GM23338 (cell line): ENCODE measurements at regions not wholly inside any gene's neighbourhood (a gene's known extent, or its start where the extent isn't known, plus 50 kb on each side); places are given as distances from the start of the nearest gene placed in this dataset.

Experiments used
- CREB1 ChIP-seq: fragments of 250-450 bp; sonication (Bioruptor Pico); IDR thresholded peaks from 2 replicates; pipeline ENCODE4 v1.5.0; 2020; ENCODE audit warnings: low read depth, mild to moderate bottlenecking, moderate library complexity
- EZH2 ChIP-seq: fragments of 200-600 bp; sonication (generic); IDR thresholded peaks from one replicate; pipeline ENCODE4 v1.8.0; 2017; ENCODE audit warnings: antibody characterized with exemption, mild to moderate bottlenecking, low read depth; ENCODE audit not compliant: unreplicated experiment
- EZH2phosphoT487 ChIP-seq: fragments of 200-600 bp; sonication (generic); IDR thresholded peaks from one replicate; pipeline ENCODE4 v1.8.1; 2018; ENCODE audit warnings: antibody characterized with exemption; ENCODE audit not compliant: unreplicated experiment
- JUNB ChIP-seq: IDR thresholded peaks from one replicate; pipeline ENCODE4 v1.6.1; 2016; ENCODE audit warnings: antibody characterized with exemption; ENCODE audit not compliant: unreplicated experiment
- NANOG ChIP-seq: IDR thresholded peaks from 2 replicates; pipeline ENCODE4 v1.6.1; 2016; ENCODE audit warnings: antibody characterized with exemption, borderline replicate concordance
- POLR2AphosphoS5 ChIP-seq: IDR thresholded peaks from 2 replicates; pipeline ENCODE4 v1.6.1; 2016; ENCODE audit warnings: antibody characterized with exemption, low read depth
- ZNF114 ChIP-seq: fragments of 250-450 bp; sonication (Bioruptor Pico); IDR thresholded peaks from 2 replicates; pipeline ENCODE4 v1.5.0; 2020; ENCODE audit warnings: mild to moderate bottlenecking, moderate library complexity
- ZNF331 ChIP-seq: fragments of 250-450 bp; sonication (Bioruptor Pico); IDR thresholded peaks from 2 replicates; pipeline ENCODE4 v1.5.0; 2020; ENCODE audit warnings: low read depth, mild to moderate bottlenecking, moderate library complexity
- TF ChIP-seq, protein P1 (sequence below), 2 experiments: fragments of 200-600 bp in 1 of 2; sonication (generic) in 1 of 2; conservative IDR thresholded peaks; 2 replicates each; pipeline versions ENCODE4 v1.5.1 to v1.6.1; 2016 to 2017; ENCODE audit warnings: antibody characterized with exemption in 2 of 2, low read depth in 2 of 2, mild to moderate bottlenecking in 2 of 2, moderate library complexity in 1 of 2
- TF ChIP-seq, protein P2 (sequence below): IDR thresholded peaks from one replicate; pipeline ENCODE4 v1.6.1; 2018; ENCODE audit warnings: antibody characterized with exemption; ENCODE audit not compliant: unreplicated experiment
- TF ChIP-seq, protein P3 (sequence below): fragments of 250-450 bp; sonication (Bioruptor Pico); IDR thresholded peaks from 2 replicates; pipeline ENCODE4 v1.5.0; 2020; ENCODE audit warnings: mild to moderate bottlenecking, moderate library complexity

DNA sequence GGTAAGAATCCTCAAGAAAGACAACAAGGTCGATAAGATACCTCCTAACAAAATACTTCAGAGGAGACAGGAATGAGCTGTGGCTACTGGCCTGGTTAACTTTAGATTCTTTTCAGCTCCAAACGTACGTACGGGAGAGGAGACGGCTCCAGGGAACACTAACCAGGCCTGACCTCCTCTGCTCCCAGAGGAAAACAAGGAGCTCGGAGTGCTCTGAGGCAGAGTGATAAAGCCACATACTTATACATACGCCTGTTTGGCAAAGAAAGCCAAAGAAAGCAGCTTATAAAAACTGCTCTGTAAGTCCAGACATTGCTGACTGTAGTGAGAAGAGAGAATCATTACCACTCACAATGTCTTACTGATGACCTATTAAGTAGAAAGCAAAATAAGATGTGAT lies 263.9 kb downstream of the MZT1 start:
- TF ChIP-seq, protein P1, sequence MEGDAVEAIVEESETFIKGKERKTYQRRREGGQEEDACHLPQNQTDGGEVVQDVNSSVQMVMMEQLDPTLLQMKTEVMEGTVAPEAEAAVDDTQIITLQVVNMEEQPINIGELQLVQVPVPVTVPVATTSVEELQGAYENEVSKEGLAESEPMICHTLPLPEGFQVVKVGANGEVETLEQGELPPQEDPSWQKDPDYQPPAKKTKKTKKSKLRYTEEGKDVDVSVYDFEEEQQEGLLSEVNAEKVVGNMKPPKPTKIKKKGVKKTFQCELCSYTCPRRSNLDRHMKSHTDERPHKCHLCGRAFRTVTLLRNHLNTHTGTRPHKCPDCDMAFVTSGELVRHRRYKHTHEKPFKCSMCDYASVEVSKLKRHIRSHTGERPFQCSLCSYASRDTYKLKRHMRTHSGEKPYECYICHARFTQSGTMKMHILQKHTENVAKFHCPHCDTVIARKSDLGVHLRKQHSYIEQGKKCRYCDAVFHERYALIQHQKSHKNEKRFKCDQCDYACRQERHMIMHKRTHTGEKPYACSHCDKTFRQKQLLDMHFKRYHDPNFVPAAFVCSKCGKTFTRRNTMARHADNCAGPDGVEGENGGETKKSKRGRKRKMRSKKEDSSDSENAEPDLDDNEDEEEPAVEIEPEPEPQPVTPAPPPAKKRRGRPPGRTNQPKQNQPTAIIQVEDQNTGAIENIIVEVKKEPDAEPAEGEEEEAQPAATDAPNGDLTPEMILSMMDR (conservative IDR thresholded peaks at IDR 0.05; ENCODE audit: low read depth in 2 of 2), result no peak
- TF ChIP-seq EZH2, result no peak
- no peak for TF ChIP-seq JUNB
- TF ChIP-seq POLR2AphosphoS5, result no peak
- TF ChIP-seq, protein P2, sequence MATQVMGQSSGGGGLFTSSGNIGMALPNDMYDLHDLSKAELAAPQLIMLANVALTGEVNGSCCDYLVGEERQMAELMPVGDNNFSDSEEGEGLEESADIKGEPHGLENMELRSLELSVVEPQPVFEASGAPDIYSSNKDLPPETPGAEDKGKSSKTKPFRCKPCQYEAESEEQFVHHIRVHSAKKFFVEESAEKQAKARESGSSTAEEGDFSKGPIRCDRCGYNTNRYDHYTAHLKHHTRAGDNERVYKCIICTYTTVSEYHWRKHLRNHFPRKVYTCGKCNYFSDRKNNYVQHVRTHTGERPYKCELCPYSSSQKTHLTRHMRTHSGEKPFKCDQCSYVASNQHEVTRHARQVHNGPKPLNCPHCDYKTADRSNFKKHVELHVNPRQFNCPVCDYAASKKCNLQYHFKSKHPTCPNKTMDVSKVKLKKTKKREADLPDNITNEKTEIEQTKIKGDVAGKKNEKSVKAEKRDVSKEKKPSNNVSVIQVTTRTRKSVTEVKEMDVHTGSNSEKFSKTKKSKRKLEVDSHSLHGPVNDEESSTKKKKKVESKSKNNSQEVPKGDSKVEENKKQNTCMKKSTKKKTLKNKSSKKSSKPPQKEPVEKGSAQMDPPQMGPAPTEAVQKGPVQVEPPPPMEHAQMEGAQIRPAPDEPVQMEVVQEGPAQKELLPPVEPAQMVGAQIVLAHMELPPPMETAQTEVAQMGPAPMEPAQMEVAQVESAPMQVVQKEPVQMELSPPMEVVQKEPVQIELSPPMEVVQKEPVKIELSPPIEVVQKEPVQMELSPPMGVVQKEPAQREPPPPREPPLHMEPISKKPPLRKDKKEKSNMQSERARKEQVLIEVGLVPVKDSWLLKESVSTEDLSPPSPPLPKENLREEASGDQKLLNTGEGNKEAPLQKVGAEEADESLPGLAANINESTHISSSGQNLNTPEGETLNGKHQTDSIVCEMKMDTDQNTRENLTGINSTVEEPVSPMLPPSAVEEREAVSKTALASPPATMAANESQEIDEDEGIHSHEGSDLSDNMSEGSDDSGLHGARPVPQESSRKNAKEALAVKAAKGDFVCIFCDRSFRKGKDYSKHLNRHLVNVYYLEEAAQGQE, result no peak
- TF ChIP-seq EZH2phosphoT487, result no peak
- TF ChIP-seq ZNF114 (CRISPR knock-in tag), result no peak
- TF ChIP-seq NANOG, result no peak
- no peak for TF ChIP-seq CREB1 (CRISPR knock-in tag)
- no peak for TF ChIP-seq ZNF331 (CRISPR knock-in tag)
- TF ChIP-seq, protein P3, sequence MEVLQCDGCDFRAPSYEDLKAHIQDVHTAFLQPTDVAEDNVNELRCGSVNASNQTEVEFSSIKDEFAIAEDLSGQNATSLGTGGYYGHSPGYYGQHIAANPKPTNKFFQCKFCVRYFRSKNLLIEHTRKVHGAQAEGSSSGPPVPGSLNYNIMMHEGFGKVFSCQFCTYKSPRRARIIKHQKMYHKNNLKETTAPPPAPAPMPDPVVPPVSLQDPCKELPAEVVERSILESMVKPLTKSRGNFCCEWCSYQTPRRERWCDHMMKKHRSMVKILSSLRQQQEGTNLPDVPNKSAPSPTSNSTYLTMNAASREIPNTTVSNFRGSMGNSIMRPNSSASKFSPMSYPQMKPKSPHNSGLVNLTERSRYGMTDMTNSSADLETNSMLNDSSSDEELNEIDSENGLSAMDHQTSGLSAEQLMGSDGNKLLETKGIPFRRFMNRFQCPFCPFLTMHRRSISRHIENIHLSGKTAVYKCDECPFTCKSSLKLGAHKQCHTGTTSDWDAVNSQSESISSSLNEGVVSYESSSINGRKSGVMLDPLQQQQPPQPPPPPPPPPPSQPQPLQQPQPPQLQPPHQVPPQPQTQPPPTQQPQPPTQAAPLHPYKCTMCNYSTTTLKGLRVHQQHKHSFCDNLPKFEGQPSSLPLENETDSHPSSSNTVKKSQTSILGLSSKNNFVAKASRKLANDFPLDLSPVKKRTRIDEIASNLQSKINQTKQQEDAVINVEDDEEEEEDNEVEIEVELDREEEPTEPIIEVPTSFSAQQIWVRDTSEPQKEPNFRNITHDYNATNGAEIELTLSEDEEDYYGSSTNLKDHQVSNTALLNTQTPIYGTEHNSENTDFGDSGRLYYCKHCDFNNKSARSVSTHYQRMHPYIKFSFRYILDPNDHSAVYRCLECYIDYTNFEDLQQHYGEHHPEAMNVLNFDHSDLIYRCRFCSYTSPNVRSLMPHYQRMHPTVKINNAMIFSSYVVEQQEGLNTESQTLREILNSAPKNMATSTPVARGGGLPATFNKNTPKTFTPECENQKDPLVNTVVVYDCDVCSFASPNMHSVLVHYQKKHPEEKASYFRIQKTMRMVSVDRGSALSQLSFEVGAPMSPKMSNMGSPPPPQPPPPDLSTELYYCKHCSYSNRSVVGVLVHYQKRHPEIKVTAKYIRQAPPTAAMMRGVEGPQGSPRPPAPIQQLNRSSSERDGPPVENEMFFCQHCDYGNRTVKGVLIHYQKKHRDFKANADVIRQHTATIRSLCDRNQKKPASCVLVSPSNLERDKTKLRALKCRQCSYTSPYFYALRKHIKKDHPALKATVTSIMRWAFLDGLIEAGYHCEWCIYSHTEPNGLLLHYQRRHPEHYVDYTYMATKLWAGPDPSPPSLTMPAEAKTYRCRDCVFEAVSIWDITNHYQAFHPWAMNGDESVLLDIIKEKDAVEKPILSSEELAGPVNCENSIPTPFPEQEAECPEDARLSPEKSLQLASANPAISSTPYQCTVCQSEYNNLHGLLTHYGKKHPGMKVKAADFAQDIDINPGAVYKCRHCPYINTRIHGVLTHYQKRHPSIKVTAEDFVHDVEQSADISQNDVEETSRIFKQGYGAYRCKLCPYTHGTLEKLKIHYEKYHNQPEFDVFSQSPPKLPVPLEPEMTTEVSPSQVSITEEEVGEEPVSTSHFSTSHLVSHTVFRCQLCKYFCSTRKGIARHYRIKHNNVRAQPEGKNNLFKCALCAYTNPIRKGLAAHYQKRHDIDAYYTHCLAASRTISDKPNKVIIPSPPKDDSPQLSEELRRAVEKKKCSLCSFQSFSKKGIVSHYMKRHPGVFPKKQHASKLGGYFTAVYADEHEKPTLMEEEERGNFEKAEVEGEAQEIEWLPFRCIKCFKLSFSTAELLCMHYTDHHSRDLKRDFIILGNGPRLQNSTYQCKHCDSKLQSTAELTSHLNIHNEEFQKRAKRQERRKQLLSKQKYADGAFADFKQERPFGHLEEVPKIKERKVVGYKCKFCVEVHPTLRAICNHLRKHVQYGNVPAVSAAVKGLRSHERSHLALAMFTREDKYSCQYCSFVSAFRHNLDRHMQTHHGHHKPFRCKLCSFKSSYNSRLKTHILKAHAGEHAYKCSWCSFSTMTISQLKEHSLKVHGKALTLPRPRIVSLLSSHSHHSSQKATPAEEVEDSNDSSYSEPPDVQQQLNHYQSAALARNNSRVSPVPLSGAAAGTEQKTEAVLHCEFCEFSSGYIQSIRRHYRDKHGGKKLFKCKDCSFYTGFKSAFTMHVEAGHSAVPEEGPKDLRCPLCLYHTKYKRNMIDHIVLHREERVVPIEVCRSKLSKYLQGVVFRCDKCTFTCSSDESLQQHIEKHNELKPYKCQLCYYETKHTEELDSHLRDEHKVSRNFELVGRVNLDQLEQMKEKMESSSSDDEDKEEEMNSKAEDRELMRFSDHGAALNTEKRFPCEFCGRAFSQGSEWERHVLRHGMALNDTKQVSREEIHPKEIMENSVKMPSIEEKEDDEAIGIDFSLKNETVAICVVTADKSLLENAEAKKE, result no peak
